CD4-positive, alpha-beta T cell treated with Interleukin-6 at 100 ng/mL for 8 hours (primary cell): ENCODE measurements at regions not wholly inside any gene's neighbourhood (a gene's known extent, or its start where the extent isn't known, plus 50 kb on each side); places are given as distances from the start of the nearest gene placed in this dataset.
"Not testable (repeated sequence)": the region's sequence is repeated elsewhere in the genome, so short reads cannot be mapped to it uniquely, and the experiment has no call there.

Source experiments
- DNase-seq: peaks from one replicate; pipeline ENCODE4 v3.0.0-alpha.2; 2020; ENCODE audit warnings: mixed read lengths, low spot score

- no peak for DNase-seq
These were observed 187.8 kb downstream of the ZNF516 start for GRCh38 chr18:76307293-76307690.

- no peak for DNase-seq
These were observed 188.3 kb downstream of the ZNF516 start for GRCh38 chr18:76306685-76307292.

- no peak for DNase-seq
These were observed 209.2 kb downstream of the ZNF516 start for GRCh38 chr18:76285866-76286265.

GRCh38 chr18:76281565-76281964 is 213.5 kb downstream of the ZNF516 start:
- no peak for DNase-seq

- no peak for DNase-seq
These were observed 217.2 kb downstream of the ZNF516 start for GRCh38 chr18:76277801-76278200.

GRCh38 chr18:76275727-76276313 is 219.2 kb downstream of the ZNF516 start:
- DNase-seq = no peak

GRCh38 chr18:76274468-76275289 is 220.4 kb downstream of the ZNF516 start:
- no peak for DNase-seq

- no peak for DNase-seq
These were observed 221.1 kb downstream of the ZNF516 start for GRCh38 chr18:76273956-76274355.

- no peak for DNase-seq
These were observed 222.0 kb downstream of the ZNF516 start for GRCh38 chr18:76273036-76273545.

- DNase-seq = not testable (repeated sequence)
These were observed 227.6 kb downstream of the ZNF516 start for GRCh38 chr18:76267423-76267822.

- DNase-seq = no peak
These were observed 228.6 kb downstream of the ZNF516 start for GRCh38 chr18:76266236-76266991.

GRCh38 chr18:76265497-76266235 is 229.4 kb downstream of the ZNF516 start:
- no peak for DNase-seq

GRCh38 chr18:76264876-76265250 is 230.2 kb downstream of the ZNF516 start:
- DNase-seq = no peak

- DNase-seq = no peak
These were observed 230.7 kb downstream of the ZNF516 start for GRCh38 chr18:76264198-76264875.

GRCh38 chr18:76263046-76264005 is 231.7 kb downstream of the ZNF516 start:
- DNase-seq = no peak

- no peak for DNase-seq
These were observed 234.0 kb downstream of the ZNF516 start for GRCh38 chr18:76260941-76261472.

GRCh38 chr18:76259711-76260110 is 235.3 kb downstream of the ZNF516 start:
- no peak for DNase-seq

GRCh38 chr18:76259096-76259495 is 235.9 kb downstream of the ZNF516 start:
- DNase-seq = no peak

- no peak for DNase-seq
These were observed 236.8 kb downstream of the ZNF516 start for GRCh38 chr18:76258209-76258608.
